OCI-LY1 (cell line): ENCODE measurements at regions not wholly inside any gene's neighbourhood (a gene's known extent, or its start where the extent isn't known, plus 50 kb on each side); places are given as distances from the start of the nearest gene placed in this dataset.
A peak's percentile ranks its signal among the peaks of the same experiment; 100 is the strongest.
"Not testable (repeated sequence)": the region's sequence is repeated elsewhere in the genome, so short reads cannot be mapped to it uniquely, and the experiment has no call there.

Source experiments
- H2AFZ ChIP-seq: fragments of 200-600 bp; sonication (generic), shearing (Covaris generic); 2 replicates; pipeline ENCODE4 v1.6.0; 2014; ENCODE audit warnings: antibody characterized with exemption, mild to moderate bottlenecking, low read length
- H3F3A ChIP-seq: fragments of 200-600 bp; sonication (generic), shearing (Covaris generic); 2 replicates; pipeline ENCODE4 v1.6.0; 2014; ENCODE audit warnings: mild to moderate bottlenecking, antibody characterized with exemption, low read length, moderate library complexity; ENCODE audit not compliant: insufficient read depth
- H3K27ac ChIP-seq: fragments of 200-600 bp; sonication (generic); 2 replicates; pipeline ENCODE4 v1.5.1; 2014; ENCODE audit warnings: low read length, mixed run types, mild to moderate bottlenecking, low read depth; ENCODE audit not compliant: poor library complexity, severe bottlenecking
- H3K27me3 ChIP-seq: fragments of 200-600 bp; sonication (generic); 2 replicates; pipeline ENCODE4 v1.6.0; 2014; ENCODE audit warnings: antibody characterized with exemption, mild to moderate bottlenecking, low read length, moderate library complexity; ENCODE audit not compliant: insufficient read depth
- H3K36me3 ChIP-seq: fragments of 200-600 bp; sonication (generic); 2 replicates; pipeline ENCODE4 v1.6.1; 2014; ENCODE audit warnings: mild to moderate bottlenecking, antibody characterized with exemption, low read length, moderate library complexity, mixed read lengths; ENCODE audit not compliant: insufficient read depth
- H3K4me1 ChIP-seq: fragments of 200-600 bp; sonication (generic); 2 replicates; pipeline ENCODE4 v1.5.1; 2014; ENCODE audit warnings: mild to moderate bottlenecking, low read length, moderate library complexity; ENCODE audit not compliant: insufficient read depth, severe bottlenecking
- H3K4me2 ChIP-seq: fragments of 200-600 bp; sonication (generic), shearing (Covaris generic); 2 replicates; pipeline ENCODE4 v1.6.1; 2014; ENCODE audit warnings: low read length
- H3K4me3 ChIP-seq: fragments of 200-600 bp; sonication (generic); 2 replicates; pipeline ENCODE4 v1.5.1; 2014; ENCODE audit warnings: low read length, low read depth, mild to moderate bottlenecking, mixed read lengths; ENCODE audit not compliant: poor library complexity, severe bottlenecking
- H3K79me2 ChIP-seq: fragments of 200-600 bp; shearing (Covaris generic); 2 replicates; pipeline ENCODE4 v1.6.1; 2016; ENCODE audit warnings: mixed run types, low read length, mixed read lengths; ENCODE audit not compliant: insufficient read depth
- H3K9ac ChIP-seq: fragments of 200-600 bp; sonication (generic), shearing (Covaris generic); 2 replicates; pipeline ENCODE4 v1.6.1; 2014; ENCODE audit warnings: mild to moderate bottlenecking, low read length, mixed read lengths
- H3K9me2 ChIP-seq: fragments of 200-600 bp; sonication (generic), shearing (Covaris generic); 2 replicates; pipeline ENCODE4 v1.6.1; 2014; ENCODE audit warnings: low read depth, mild to moderate bottlenecking, low read length, mixed read lengths
- H3K9me3 ChIP-seq: fragments of 200-600 bp; shearing (Covaris generic); 2 replicates; pipeline ENCODE4 v1.6.1; 2014; ENCODE audit warnings: low read length, mixed read lengths
- H4K20me1 ChIP-seq: fragments of 200-600 bp; sonication (generic), shearing (Covaris generic); 2 replicates; pipeline ENCODE4 v1.6.0; 2016; ENCODE audit warnings: mild to moderate bottlenecking, low read length; ENCODE audit not compliant: insufficient read depth
- CTCF ChIP-seq: fragments of 200-600 bp; sonication (generic), shearing (Covaris generic); IDR thresholded peaks from 2 replicates; pipeline ENCODE4 v1.5.1; 2017; ENCODE audit warnings: mild to moderate bottlenecking, antibody characterized with exemption, low read length, moderate library complexity, mixed read lengths
- EZH2 ChIP-seq: fragments of 200-600 bp; sonication (generic), shearing (Covaris generic); IDR thresholded peaks from 2 replicates; pipeline ENCODE4 v1.8.0; 2017; ENCODE audit warnings: borderline replicate concordance, mixed run types, mild to moderate bottlenecking, antibody characterized with exemption, low read length, moderate library complexity, mixed read lengths

DNA sequence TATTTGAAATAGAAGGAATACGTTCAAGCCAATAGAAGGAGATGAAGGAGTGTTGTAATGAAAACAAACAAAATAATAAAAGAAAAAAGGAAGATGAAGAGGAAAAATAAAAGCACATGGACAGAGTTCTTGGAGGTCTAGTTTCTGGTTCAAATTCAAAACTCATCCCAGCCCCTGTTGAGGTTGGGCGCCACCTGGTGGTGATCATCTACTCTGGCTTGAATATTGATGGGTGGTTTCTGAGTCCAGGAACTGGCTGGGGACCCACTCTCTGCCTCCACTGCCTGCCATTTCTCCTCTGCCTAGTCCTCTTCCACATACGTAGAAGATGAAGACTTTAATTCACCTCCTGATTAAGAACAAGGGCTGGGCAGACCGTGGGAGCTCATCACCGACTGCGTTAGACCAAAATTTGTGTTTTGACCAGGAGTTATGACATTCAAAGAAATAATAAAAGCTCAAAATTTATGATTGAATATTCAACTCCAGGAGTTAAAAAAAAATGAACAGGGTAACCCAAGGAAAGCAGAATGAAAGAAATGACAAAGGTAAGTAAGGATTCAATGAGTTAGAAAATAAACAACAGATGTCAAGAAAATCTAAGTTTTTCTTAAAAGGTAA is 99.0 kb upstream of the SLC1A3 start:
- Histone ChIP-seq H3K9me3 (no peaks in the 10 kb centered on the region), H3K9ac (no peak overlapping the region), H4K20me1 (no peaks in the 10 kb centered on the region), H3F3A (no peaks in the 10 kb centered on the region), H3K4me2 (no peak overlapping the region), H3K79me2 (no peaks in the 10 kb centered on the region), H3K9me2 (no peaks in the 10 kb centered on the region), H3K27ac (no peak overlapping the region), H3K4me3 (no peak overlapping the region), H3K27me3 (no peaks in the 10 kb centered on the region), H3K36me3 (no peaks in the 10 kb centered on the region), H3K4me1 (no peaks in the 10 kb centered on the region), H2AFZ (no peak overlapping the region)
- TF ChIP-seq EZH2 (no peak), CTCF (peak; percentile 83)

DNA sequence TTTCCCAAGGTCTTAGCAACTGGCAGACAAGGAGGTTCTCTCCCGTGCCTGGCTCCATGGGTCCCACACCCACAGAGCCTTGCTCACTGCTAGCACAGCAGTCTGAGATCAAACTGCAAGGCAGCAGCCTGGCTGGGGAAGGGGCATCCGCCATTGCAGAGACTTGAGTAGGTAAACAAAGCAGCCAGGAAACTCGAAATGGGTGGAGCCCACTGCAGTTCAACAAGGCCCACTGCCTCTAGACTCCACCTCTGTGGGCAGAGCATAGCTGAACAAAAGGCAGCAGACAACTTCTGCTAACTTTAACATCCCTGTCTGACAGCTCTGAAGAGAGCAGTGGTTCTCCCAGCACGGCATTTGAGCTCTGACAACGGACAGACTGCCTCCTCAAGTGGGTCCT is 98.1 kb upstream of the SLC1A3 start:
- H3K4me1 ChIP-seq: not testable (repeated sequence)

DNA sequence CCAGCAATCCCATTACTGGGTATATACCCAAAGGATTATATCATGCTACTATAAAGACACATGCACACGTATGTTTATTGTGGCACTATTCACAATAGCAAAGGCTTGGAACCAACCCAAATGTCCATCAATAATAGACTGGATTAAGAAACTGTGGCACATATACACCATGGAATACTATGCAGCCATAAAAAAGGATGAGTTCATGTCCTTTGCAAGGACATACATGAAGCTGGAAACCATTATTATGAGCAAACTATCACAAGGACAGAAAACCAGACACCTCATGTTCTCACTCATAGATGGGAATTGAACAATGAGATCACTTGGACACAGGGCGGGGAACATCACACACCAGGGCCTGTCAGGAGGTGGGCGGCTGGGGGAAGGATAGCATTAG is 92.8 kb upstream of the SLC1A3 start:
- not testable (repeated sequence) for H3K4me2 ChIP-seq, H3K4me1 ChIP-seq, H3K9me2 ChIP-seq, H2AFZ ChIP-seq, H3K27ac ChIP-seq, H3K9me3 ChIP-seq, H3K79me2 ChIP-seq, H3K27me3 ChIP-seq, H3K36me3 ChIP-seq, H3K4me3 ChIP-seq, H3F3A ChIP-seq, H3K9ac ChIP-seq, H4K20me1 ChIP-seq

More for the DNA sequence above, 98.1 kb upstream of the SLC1A3 start:
- not testable (repeated sequence) for H3K4me2 ChIP-seq, H3K9me3 ChIP-seq, H3K4me3 ChIP-seq, H4K20me1 ChIP-seq, H3K27me3 ChIP-seq, H3K27ac ChIP-seq, H3F3A ChIP-seq, H3K9me2 ChIP-seq, H2AFZ ChIP-seq, H3K79me2 ChIP-seq, H3K9ac ChIP-seq, H3K36me3 ChIP-seq

- Histone ChIP-seq H3K9me3 (no peaks in the 10 kb centered on the region), H2AFZ (no peak overlapping the region), H3K9ac (no peak overlapping the region), H3K4me3 (no peak overlapping the region), H3F3A (no peaks in the 10 kb centered on the region), H4K20me1 (no peaks in the 10 kb centered on the region), H3K9me2 (no peaks in the 10 kb centered on the region), H3K36me3 (no peaks in the 10 kb centered on the region), H3K79me2 (no peaks in the 10 kb centered on the region), H3K27me3 (0 out of 2 replicates have a peak, but pooled peaks cover 4% of the 10 kb centered on the region), H3K4me1 (no peaks in the 10 kb centered on the region), H3K4me2 (no peak overlapping the region), H3K27ac (no peak overlapping the region)
- no peak for TF ChIP-seq EZH2
- no peak for TF ChIP-seq CTCF
Measured at GRCh38 chr5:36519881-36520280, 86.5 kb upstream of the SLC1A3 start.
